Endothelial cell of umbilical vein (primary cell): ENCODE measurements at regions not wholly inside any gene's neighbourhood (a gene's known extent, or its start where the extent isn't known, plus 50 kb on each side); places are given as distances from the start of the nearest gene placed in this dataset.

Experiments used
- CTCF ChIP-seq, 2 donors: IDR thresholded peaks; 1 replicate in 1 of 2; 2 replicates in 1 of 2; pipeline ENCODE4 v1.5.1; 2011; ENCODE audit warnings: low read length in 2 of 2, mild to moderate bottlenecking in 2 of 2, moderate library complexity in 2 of 2, control low read depth in 1 of 2, inconsistent platforms in 1 of 2, low read depth in 1 of 2; ENCODE audit not compliant: insufficient read depth in 1 of 2; ENCODE audit errors: extremely low read depth in 1 of 2
- POLR2A ChIP-seq: IDR thresholded peaks from 2 replicates; pipeline ENCODE4 v1.6.1; 2012; ENCODE audit warnings: low read depth, mild to moderate bottlenecking, control low read depth, low read length

GRCh38 chrX:129015381-129015780 lies 507.9 kb downstream of the SMARCA1 start:
- TF ChIP-seq POLR2A (no peak), CTCF (IDR thresholded peaks at IDR 0.05; ENCODE audit: extremely low read depth in 1 of 2, insufficient read depth in 1 of 2, low read depth in 1 of 2, low read length in 2 of 2) (no peak)
